Hypothalamus (tissue), 51 donors: ENCODE measurements at regions not wholly inside any gene's neighbourhood (a gene's known extent, or its start where the extent isn't known, plus 50 kb on each side); places are given as distances from the start of the nearest gene placed in this dataset.
"Not testable (repeated sequence)": the region's sequence is repeated elsewhere in the genome, so short reads cannot be mapped to it uniquely, and the experiment has no call there.

ENCODE experiments used
- DNase-seq, 51 donors: peaks; one replicate each; lab custom pipeline; 2025; lab: John Stamatoyannopoulos, UW

- DNase-seq = no peak
Measured at GRCh38 chr10:117746541-117747448, 204.2 kb downstream of the EMX2 start.

GRCh38 chr10:117747636-117748035 is 205.1 kb downstream of the EMX2 start:
- DNase-seq = no peak

- no peak for DNase-seq
Measured at GRCh38 chr10:117748058-117748457, 205.5 kb downstream of the EMX2 start.

GRCh38 chr10:117750616-117751015 is 208.1 kb downstream of the EMX2 start:
- DNase-seq = no peak

- DNase-seq = no peak
Measured at GRCh38 chr10:117751259-117751658, 208.7 kb downstream of the EMX2 start.

GRCh38 chr10:117752103-117752502 is 209.6 kb downstream of the EMX2 start:
- no peak for DNase-seq

- no peak for DNase-seq
Measured at GRCh38 chr10:117754770-117755658, 212.5 kb downstream of the EMX2 start.

GRCh38 chr10:117755659-117756014 is 213.1 kb downstream of the EMX2 start:
- no peak for DNase-seq

- no peak for DNase-seq
Measured at GRCh38 chr10:117757086-117757720, 214.7 kb downstream of the EMX2 start.

- DNase-seq = no peak
Measured at GRCh38 chr10:117759266-117759665, 216.7 kb downstream of the EMX2 start.

GRCh38 chr10:117761695-117762094 is 219.1 kb downstream of the EMX2 start:
- no peak for DNase-seq

GRCh38 chr10:117762126-117762818 is 219.7 kb downstream of the EMX2 start:
- no peak for DNase-seq

GRCh38 chr10:117762819-117763172 is 220.2 kb downstream of the EMX2 start:
- no peak for DNase-seq

- no peak for DNase-seq
Measured at GRCh38 chr10:117763528-117763927, 221.0 kb downstream of the EMX2 start.

- no peak for DNase-seq
Measured at GRCh38 chr10:117768333-117769042, 225.9 kb downstream of the EMX2 start.

- no peak for DNase-seq
Measured at GRCh38 chr10:117775526-117775925, 233.0 kb downstream of the EMX2 start.

GRCh38 chr10:117777222-117777621 is 234.7 kb downstream of the EMX2 start:
- DNase-seq = not testable (repeated sequence)

- no peak for DNase-seq
Measured at GRCh38 chr10:117778241-117778640, 235.7 kb downstream of the EMX2 start.

GRCh38 chr10:117780411-117780810 is 237.9 kb downstream of the EMX2 start:
- DNase-seq = no peak
